GM12878 (cell line): ENCODE measurements at regions not wholly inside any gene's neighbourhood (a gene's known extent, or its start where the extent isn't known, plus 50 kb on each side); places are given as distances from the start of the nearest gene placed in this dataset.

Experiments used
- ATAC-seq: fragments of 200-7000 bp; cut with Tn5 transposase; 3 replicates; pipeline ENCODE4 v1.9.1; 2020; ENCODE audit warnings: mild to moderate bottlenecking, moderate library complexity
- BruUV-seq: library from RNA; stranded (reverse); fragments of 400-500 nt; replicated peaks from 2 replicates; lab custom pipeline; 2021; lab: Mats Ljungman, UMichigan
- CTCF ChIA-PET: fragments of 300-600 bp; sonication (Branson Sonifier 250); formaldehyde crosslinking; extraction: SDS; loops from one replicate; lab custom pipeline; 2021; ENCODE audit warnings: inconsistent platforms; lab: Yijun Ruan, JAX
- POLR2A ChIA-PET: fragments of 350-600 bp; formaldehyde crosslinking; extraction: SDS; loops from one replicate; lab custom pipeline; 2021; ENCODE audit warnings: inconsistent platforms; lab: Charles Lee
- RAD21 ChIA-PET: fragments of 300-600 bp; sonication (Branson Sonifier 250); formaldehyde crosslinking; loops from one replicate; lab custom pipeline; 2023; ENCODE audit warnings: antibody characterized with exemption; ENCODE audit not compliant: unreplicated experiment; lab: Charles Lee
- SMC1A ChIA-PET: fragments of 300-600 bp; sonication (Branson Sonifier 250); formaldehyde crosslinking; loops from one replicate; lab custom pipeline; 2023; ENCODE audit not compliant: unreplicated experiment, uncharacterized antibody; lab: Charles Lee
- DNase-seq: peaks from one replicate; pipeline ENCODE4 v3.0.0-alpha.2; 2011; ENCODE audit warnings: low read depth, low spot score
- FAIRE-seq: peaks from 3 replicates; lab custom pipeline; 2011; peaks lifted over from hg19 to GRCh38; lab: Jason Lieb, UNC
- H2AFZ ChIP-seq: 2 replicates; pipeline ENCODE4 v1.6.0; 2011; ENCODE audit warnings: low read depth, low read length, control low read depth; ENCODE audit not compliant: control insufficient read depth
- H3K27ac ChIP-seq: 2 replicates; pipeline ENCODE4 v1.5.1; 2011; ENCODE audit warnings: control low read depth; ENCODE audit not compliant: control insufficient read depth, insufficient read depth
- H3K27me3 ChIP-seq, 2 experiments: replicated peaks in 1 of 2; 2 replicates each; pipeline versions ENCODE4 v1.6.0 to v1.6.1; 2011; ENCODE audit warnings: low read length in 1 of 2; ENCODE audit not compliant: control insufficient read depth in 2 of 2, insufficient read depth in 2 of 2
- H3K36me3 ChIP-seq, 2 experiments: 2 replicates each; pipeline ENCODE4 v1.5.1; 2011; ENCODE audit warnings: low read length in 1 of 2; ENCODE audit not compliant: control insufficient read depth in 2 of 2, insufficient read depth in 2 of 2
- H3K4me1 ChIP-seq: 2 replicates; pipeline ENCODE4 v1.6.1; 2011; ENCODE audit warnings: mild to moderate bottlenecking, low read length, moderate library complexity, mixed read lengths; ENCODE audit not compliant: control insufficient read depth, insufficient read depth
- H3K4me2 ChIP-seq: 2 replicates; pipeline ENCODE4 v1.6.0; 2011; ENCODE audit warnings: control low read depth; ENCODE audit not compliant: control insufficient read depth, insufficient read depth
- H3K4me3 ChIP-seq: fragments of 200-600 bp; sonication (generic); 2 replicates; pipeline ENCODE4 v1.5.1; 2016
- H3K79me2 ChIP-seq: 2 replicates; pipeline ENCODE4 v1.6.0; 2011; ENCODE audit warnings: low read length; ENCODE audit not compliant: control insufficient read depth, insufficient read depth
- H3K9ac ChIP-seq: 2 replicates; pipeline ENCODE4 v1.8.0; 2011; ENCODE audit warnings: low read length, control low read depth, mixed read lengths; ENCODE audit not compliant: control insufficient read depth, insufficient read depth
- H3K9me3 ChIP-seq: replicated peaks from 3 replicates; pipeline ENCODE4 v1.5.1; 2011; ENCODE audit warnings: mild to moderate bottlenecking, low read length; ENCODE audit not compliant: control insufficient read depth, insufficient read depth
- H4K20me1 ChIP-seq: 2 replicates; pipeline ENCODE4 v1.6.0; 2011; ENCODE audit not compliant: control insufficient read depth, insufficient read depth
- HCFC1 ChIP-seq: fragments of 150-350 bp; IDR thresholded peaks from 2 replicates; pipeline ENCODE4 v1.6.1; 2014; ENCODE audit warnings: low read length
- HDGF ChIP-seq: fragments of 450-650 bp; IDR thresholded peaks from 2 replicates; pipeline ENCODE4 v1.6.1; 2016; ENCODE audit warnings: antibody characterized with exemption
- USF1 ChIP-seq: IDR thresholded peaks from 2 replicates; pipeline ENCODE4 v1.6.1; 2011; ENCODE audit warnings: borderline replicate concordance, low read depth, mild to moderate bottlenecking, moderate library complexity, mixed read lengths, low read length; ENCODE audit not compliant: insufficient read depth; ENCODE audit errors: extremely low read length
- WGBS: methylation state at CpG from one replicate; pipeline ENCODE4 v1.1.6; 2016; ENCODE audit warnings: low lambda C conversion rate; ENCODE audit not compliant: insufficient replicate concordance, insufficient coverage; ENCODE audit errors: missing lambda C conversion rate; 5-methylcytosine and 5-hydroxymethylcytosine counted together
- in situ Hi-C: fragments of 300-500 bp; cut with MboI; formaldehyde crosslinking; loops from 9 replicates; pipeline ENCODE4 v1.14.3; 2018; ENCODE audit warnings: mixed read lengths
- intact Hi-C: fragments of 100-400 bp; cut with micrococcal nuclease; formaldehyde crosslinking; loops from one replicate; pipeline ENCODE4 v1.14.2; 2022; ENCODE audit not compliant: unreplicated experiment
- TF ChIP-seq, protein P1 (sequence below): fragments of 450-650 bp; IDR thresholded peaks from 2 replicates; pipeline ENCODE4 v1.6.1; 2017; ENCODE audit warnings: low read depth, mild to moderate bottlenecking, moderate library complexity

GRCh38 chr15:79172032-79172481 lies 81.5 kb upstream of the RASGRF1 start:
- intact Hi-C loops, result no loop called here
- H3K27me3 ChIP-seq, result peaks cover 0 to 4% of the 10 kb centered on the region in 2 experiments; a peak in 3 of 4 replicates
- H3K9ac ChIP-seq, result no peak overlapping the region
- H3K4me3 ChIP-seq, result no peak overlapping the region
- no peak overlapping the region for H3K4me2 ChIP-seq
- H3K4me1 ChIP-seq, result no peaks in the 10 kb centered on the region
- no peaks in the 10 kb centered on the region for H4K20me1 ChIP-seq
- ChIA-PET RAD21 (no interaction called here), SMC1A (no interaction called here), CTCF (no interaction called here)
- no peak overlapping the region for H2AFZ ChIP-seq
- FAIRE-seq, result no peak
- no peak overlapping the region for H3K27ac ChIP-seq
- H3K79me2 ChIP-seq, result no peaks in the 10 kb centered on the region
- no peaks in the 10 kb centered on the region for H3K9me3 ChIP-seq
- 17% methylated on average over 7 of the region's 7 CpGs for WGBS
- TF ChIP-seq HCFC1, result no peak
- TF ChIP-seq HDGF, result no peak
- peak; percentile 7 for TF ChIP-seq USF1
- TF ChIP-seq, protein P1, sequence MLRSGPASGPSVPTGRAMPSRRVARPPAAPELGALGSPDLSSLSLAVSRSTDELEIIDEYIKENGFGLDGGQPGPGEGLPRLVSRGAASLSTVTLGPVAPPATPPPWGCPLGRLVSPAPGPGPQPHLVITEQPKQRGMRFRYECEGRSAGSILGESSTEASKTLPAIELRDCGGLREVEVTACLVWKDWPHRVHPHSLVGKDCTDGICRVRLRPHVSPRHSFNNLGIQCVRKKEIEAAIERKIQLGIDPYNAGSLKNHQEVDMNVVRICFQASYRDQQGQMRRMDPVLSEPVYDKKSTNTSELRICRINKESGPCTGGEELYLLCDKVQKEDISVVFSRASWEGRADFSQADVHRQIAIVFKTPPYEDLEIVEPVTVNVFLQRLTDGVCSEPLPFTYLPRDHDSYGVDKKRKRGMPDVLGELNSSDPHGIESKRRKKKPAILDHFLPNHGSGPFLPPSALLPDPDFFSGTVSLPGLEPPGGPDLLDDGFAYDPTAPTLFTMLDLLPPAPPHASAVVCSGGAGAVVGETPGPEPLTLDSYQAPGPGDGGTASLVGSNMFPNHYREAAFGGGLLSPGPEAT, result no peak
- TF ChIP-seq, all 136 proteins: peak for 1
- 0 out of 3 replicates have a peak, but pooled peaks have one; percentile 25 for ATAC-seq
- H3K36me3 ChIP-seq, result no peaks in the 10 kb centered on the region
- in situ Hi-C loops, result no loop called here
- no TSS peak for BruUV-seq
- POLR2A ChIA-PET, result interaction anchor here (0.5 kb wide), 1 partner anchor 72 kb away, joined by 3 read pairs; no protein-coding TSS in a partner anchor
- DNase-seq, result no peak
